GM13977 (cell line): ENCODE measurements at regions not wholly inside any gene's neighbourhood (a gene's known extent, or its start where the extent isn't known, plus 50 kb on each side); places are given as distances from the start of the nearest gene placed in this dataset.
A peak's percentile ranks its signal among the peaks of the same experiment; 100 is the strongest.

Experiments
- DNase-seq: peaks from one replicate; pipeline ENCODE4 v3.0.0; 2012; ENCODE audit warnings: low spot score
- in situ Hi-C: fragments of 300-500 bp; cut with MboI; formaldehyde crosslinking; loops from one replicate; pipeline ENCODE4 v1.12.0; 2022; ENCODE audit warnings: low sequenced_read_pairs, low pct_unique_long_range_greater_than_20kb, mixed read lengths, inconsistent platforms; ENCODE audit not compliant: unreplicated experiment
- TF ChIP-seq, protein P1 (sequence below): IDR thresholded peaks from 2 replicates; pipeline ENCODE4 v1.5.1; 2012; ENCODE audit warnings: mild to moderate bottlenecking, control low read depth; ENCODE audit not compliant: insufficient read depth; ENCODE audit errors: extremely low read depth, missing control alignments

DNA sequence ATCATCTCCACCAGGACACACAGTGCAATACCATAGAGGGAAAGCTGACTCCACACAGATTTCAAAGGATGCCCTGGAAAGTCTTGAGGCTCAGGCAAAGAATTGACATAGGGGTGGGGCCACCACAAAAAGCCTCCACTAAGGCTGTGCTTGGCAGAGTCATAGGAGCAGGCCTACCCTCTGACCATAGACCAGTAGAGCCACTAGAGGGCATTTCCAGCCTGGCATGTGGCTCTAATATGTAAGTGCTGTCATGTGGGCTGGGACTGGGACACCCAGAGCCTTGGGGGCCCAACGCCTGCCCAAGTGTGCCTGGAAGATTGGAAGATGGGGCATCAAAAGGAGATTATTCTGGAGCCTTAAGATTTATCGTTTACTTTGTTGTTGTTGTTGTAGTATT is 726.0 kb downstream of the DNAH5 start:
- no peak for DNase-seq
- in situ Hi-C loops, result no loop called here
- TF ChIP-seq, protein P1, sequence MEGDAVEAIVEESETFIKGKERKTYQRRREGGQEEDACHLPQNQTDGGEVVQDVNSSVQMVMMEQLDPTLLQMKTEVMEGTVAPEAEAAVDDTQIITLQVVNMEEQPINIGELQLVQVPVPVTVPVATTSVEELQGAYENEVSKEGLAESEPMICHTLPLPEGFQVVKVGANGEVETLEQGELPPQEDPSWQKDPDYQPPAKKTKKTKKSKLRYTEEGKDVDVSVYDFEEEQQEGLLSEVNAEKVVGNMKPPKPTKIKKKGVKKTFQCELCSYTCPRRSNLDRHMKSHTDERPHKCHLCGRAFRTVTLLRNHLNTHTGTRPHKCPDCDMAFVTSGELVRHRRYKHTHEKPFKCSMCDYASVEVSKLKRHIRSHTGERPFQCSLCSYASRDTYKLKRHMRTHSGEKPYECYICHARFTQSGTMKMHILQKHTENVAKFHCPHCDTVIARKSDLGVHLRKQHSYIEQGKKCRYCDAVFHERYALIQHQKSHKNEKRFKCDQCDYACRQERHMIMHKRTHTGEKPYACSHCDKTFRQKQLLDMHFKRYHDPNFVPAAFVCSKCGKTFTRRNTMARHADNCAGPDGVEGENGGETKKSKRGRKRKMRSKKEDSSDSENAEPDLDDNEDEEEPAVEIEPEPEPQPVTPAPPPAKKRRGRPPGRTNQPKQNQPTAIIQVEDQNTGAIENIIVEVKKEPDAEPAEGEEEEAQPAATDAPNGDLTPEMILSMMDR, result peak; percentile 14

GRCh38 chr5:13217636-13218035 is 726.9 kb downstream of the DNAH5 start:
- in situ Hi-C loops, result no loop called here
- TF ChIP-seq, protein P1, result no peak
- no peak for DNase-seq

- in situ Hi-C loops, result no loop called here
- TF ChIP-seq, protein P1, result no peak
- DNase-seq, result no peak
These were observed 728.7 kb downstream of the DNAH5 start for GRCh38 chr5:13215806-13216205.

DNA sequence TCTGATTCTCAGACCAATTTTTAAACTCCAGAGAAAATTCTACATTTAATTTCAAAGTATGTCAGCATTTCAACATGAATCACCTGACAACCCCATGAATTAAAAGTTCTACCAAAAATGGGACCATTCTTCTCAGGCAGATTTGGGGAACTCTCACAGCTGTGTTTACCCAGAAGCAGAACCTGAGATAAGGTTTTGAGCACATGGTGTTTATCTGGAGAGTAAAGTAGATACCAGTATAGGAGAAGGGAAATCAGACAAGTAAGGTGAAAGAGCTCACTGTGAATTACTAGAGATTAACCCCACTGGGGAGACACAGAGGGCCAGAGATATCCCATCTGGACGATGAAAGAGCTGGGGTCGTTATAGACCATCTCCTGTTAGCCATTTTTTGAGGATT is 729.1 kb downstream of the DNAH5 start:
- TF ChIP-seq, protein P1, result no peak
- in situ Hi-C loops, result no loop called here
- no peak for DNase-seq

- in situ Hi-C loops, result no loop called here
- TF ChIP-seq, protein P1, result no peak
- no peak for DNase-seq
These were observed 730.3 kb downstream of the DNAH5 start for GRCh38 chr5:13214182-13214581.

- TF ChIP-seq, protein P1, result no peak
- no peak for DNase-seq
- in situ Hi-C loops, result no loop called here
These were observed 731.6 kb downstream of the DNAH5 start for GRCh38 chr5:13212886-13213285.

GRCh38 chr5:13211064-13211463 is 733.4 kb downstream of the DNAH5 start:
- DNase-seq, result no peak
- in situ Hi-C loops, result no loop called here
- TF ChIP-seq, protein P1, result no peak
